CD4-positive, alpha-beta T cell (primary cell): ENCODE measurements at regions not wholly inside any gene's neighbourhood (a gene's known extent, or its start where the extent isn't known, plus 50 kb on each side); places are given as distances from the start of the nearest gene placed in this dataset.

Experiments
- ATAC-seq: fragments of 200-7000 bp; cut with Tn5 transposase; one replicate; pipeline ENCODE4 v1.10.0; 2022; ENCODE audit warnings: mild to moderate bottlenecking; ENCODE audit not compliant: poor library complexity
- CTCF ChIA-PET: fragments of 350-600 bp; sonication (Branson Sonifier 250); formaldehyde crosslinking; loops from one replicate; lab custom pipeline; 2021; ENCODE audit warnings: antibody characterized with exemption, inconsistent platforms; lab: Charles Lee
- POLR2A ChIA-PET: fragments of 350-600 bp; sonication (Branson Sonifier 250); formaldehyde crosslinking; loops from one replicate; lab custom pipeline; 2021; ENCODE audit warnings: antibody characterized with exemption, inconsistent platforms; lab: Charles Lee
- DNase-seq, 14 experiments: peaks; one replicate each; pipeline ENCODE4 v3.0.0-alpha.2; 2013 to 2020; ENCODE audit warnings: mixed read lengths in 2 of 14
- H3K27ac ChIP-seq, 2 donors: one replicate each; pipeline versions ENCODE4 v1.5.1 to v1.7.0; 2013; ENCODE audit warnings: low read length in 2 of 2, low read depth in 1 of 2, mild to moderate bottlenecking in 1 of 2
- H3K27me3 ChIP-seq, 2 experiments: 1 replicate in 1 of 2; 2 replicates in 1 of 2; pipeline versions ENCODE4 v1.6.1 to v1.7.0; 2013; ENCODE audit warnings: low read length in 2 of 2, control low read depth in 1 of 2, mild to moderate bottlenecking in 1 of 2, moderate library complexity in 1 of 2; ENCODE audit not compliant: insufficient read depth in 2 of 2, control insufficient read depth in 1 of 2
- H3K36me3 ChIP-seq: one replicate; pipeline ENCODE4 v1.6.1; 2013; ENCODE audit warnings: low read length, control low read depth; ENCODE audit not compliant: insufficient read depth
- H3K4me1 ChIP-seq: one replicate; pipeline ENCODE4 v1.6.1; 2013; ENCODE audit warnings: low read length, control low read depth; ENCODE audit not compliant: insufficient read depth
- H3K4me3 ChIP-seq: one replicate; pipeline ENCODE4 v1.5.1; 2013; ENCODE audit warnings: mild to moderate bottlenecking, low read length, moderate library complexity
- H3K9me3 ChIP-seq, 2 experiments: 1 replicate in 1 of 2; 2 replicates in 1 of 2; pipeline versions ENCODE4 v1.6.1 to v1.7.0; 2013; ENCODE audit warnings: low read length in 2 of 2, mild to moderate bottlenecking in 2 of 2, control low read depth in 1 of 2, moderate library complexity in 1 of 2; ENCODE audit not compliant: control insufficient read depth in 1 of 2, insufficient read depth in 1 of 2
- H3K27ac Mint-ChIP-seq: one replicate; pipeline ENCODE4 v1.8.0; 2020; ENCODE audit warnings: mixed read lengths
- H3K27me3 Mint-ChIP-seq: one replicate; pipeline ENCODE4 v1.8.0; 2021; ENCODE audit warnings: mixed read lengths
- H3K36me3 Mint-ChIP-seq: one replicate; pipeline ENCODE4 v1.8.0; 2021; ENCODE audit warnings: low read depth, mixed read lengths
- H3K4me1 Mint-ChIP-seq: one replicate; pipeline ENCODE4 v1.8.0; 2021; ENCODE audit warnings: low read depth, mixed read lengths
- H3K4me3 Mint-ChIP-seq: one replicate; pipeline ENCODE4 v1.8.0; 2020; ENCODE audit warnings: mild to moderate bottlenecking, mixed read lengths
- H3K9me3 Mint-ChIP-seq: one replicate; pipeline ENCODE4 v1.8.0; 2020; ENCODE audit warnings: mixed read lengths
- intact Hi-C, 2 experiments: fragments of 100-400 bp; cut with DNase I in 1 of 2; cut with micrococcal nuclease in 1 of 2; formaldehyde crosslinking; loops; one replicate each; pipeline versions ENCODE4 v1.15.1 to v1.9.0; 2023 to 2025; cut with DNase I, micrococcal nuclease
- TF ChIP-seq, protein P1 (sequence below): fragments of 200-600 bp; IDR thresholded peaks from one replicate; pipeline ENCODE4 v1.8.0; 2022; ENCODE audit warnings: antibody characterized with exemption, mild to moderate bottlenecking

DNA sequence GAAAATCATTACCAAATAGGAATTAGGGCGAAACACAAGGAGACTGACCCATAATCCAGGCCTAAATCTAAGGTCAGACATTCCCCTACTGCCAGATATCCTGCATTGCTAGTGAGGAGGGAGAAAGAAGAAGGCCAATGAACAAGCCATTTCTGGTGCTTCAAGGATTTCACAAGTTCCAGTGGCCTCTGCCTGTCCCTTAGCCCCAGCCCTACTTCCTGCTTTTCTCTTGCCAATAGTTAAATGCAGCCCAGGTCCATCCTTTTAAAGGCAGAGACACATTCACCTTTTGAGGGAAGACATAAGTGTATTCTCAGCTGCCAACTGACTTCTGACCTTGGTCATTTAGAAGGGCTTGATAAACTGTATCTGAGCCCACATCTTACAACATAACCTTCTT, 135.8 kb downstream of the ZNF621 start:
- intact Hi-C loops, result no loop called here
- H3K9me3 ChIP-seq, result no peaks in the 10 kb centered on the region
- no peak overlapping the region for H3K27ac ChIP-seq
- Mint-ChIP-seq H3K9me3 (no peaks in the 10 kb centered on the region), H3K4me1 (no peaks in the 10 kb centered on the region), H3K36me3 (no peaks in the 10 kb centered on the region), H3K4me3 (no peak overlapping the region), H3K27ac (no peak overlapping the region), H3K27me3 (peaks cover 20% of the 10 kb centered on the region)
- ChIA-PET CTCF (no interaction called here), POLR2A (no interaction called here)
- no peak for ATAC-seq
- H3K4me1 ChIP-seq, result no peaks in the 10 kb centered on the region
- H3K27me3 ChIP-seq, result peaks cover 0 to 2% of the 10 kb centered on the region in 2 experiments
- TF ChIP-seq, protein P1, sequence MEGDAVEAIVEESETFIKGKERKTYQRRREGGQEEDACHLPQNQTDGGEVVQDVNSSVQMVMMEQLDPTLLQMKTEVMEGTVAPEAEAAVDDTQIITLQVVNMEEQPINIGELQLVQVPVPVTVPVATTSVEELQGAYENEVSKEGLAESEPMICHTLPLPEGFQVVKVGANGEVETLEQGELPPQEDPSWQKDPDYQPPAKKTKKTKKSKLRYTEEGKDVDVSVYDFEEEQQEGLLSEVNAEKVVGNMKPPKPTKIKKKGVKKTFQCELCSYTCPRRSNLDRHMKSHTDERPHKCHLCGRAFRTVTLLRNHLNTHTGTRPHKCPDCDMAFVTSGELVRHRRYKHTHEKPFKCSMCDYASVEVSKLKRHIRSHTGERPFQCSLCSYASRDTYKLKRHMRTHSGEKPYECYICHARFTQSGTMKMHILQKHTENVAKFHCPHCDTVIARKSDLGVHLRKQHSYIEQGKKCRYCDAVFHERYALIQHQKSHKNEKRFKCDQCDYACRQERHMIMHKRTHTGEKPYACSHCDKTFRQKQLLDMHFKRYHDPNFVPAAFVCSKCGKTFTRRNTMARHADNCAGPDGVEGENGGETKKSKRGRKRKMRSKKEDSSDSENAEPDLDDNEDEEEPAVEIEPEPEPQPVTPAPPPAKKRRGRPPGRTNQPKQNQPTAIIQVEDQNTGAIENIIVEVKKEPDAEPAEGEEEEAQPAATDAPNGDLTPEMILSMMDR, result no peak
- H3K4me3 ChIP-seq, result no peak overlapping the region
- no peak for DNase-seq
- H3K36me3 ChIP-seq, result no peaks in the 10 kb centered on the region

DNA sequence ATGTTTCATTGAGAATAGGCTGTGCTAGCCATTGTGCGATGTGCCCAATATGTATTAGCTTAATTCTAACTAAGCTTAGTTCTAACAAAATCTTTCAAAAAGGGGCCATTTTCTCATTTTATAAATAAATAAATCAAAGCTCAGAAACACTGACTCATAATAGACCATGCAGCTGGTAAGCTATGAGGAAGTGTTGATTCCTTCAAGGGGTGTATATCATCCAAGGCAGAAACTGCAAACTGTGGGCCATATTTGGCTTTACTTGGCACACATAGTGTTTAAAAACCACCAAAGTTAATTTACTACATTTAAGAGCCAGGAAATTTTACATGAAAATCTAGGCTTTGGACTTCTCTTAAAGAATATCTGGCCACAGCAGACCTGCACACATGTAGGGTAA, 136.5 kb downstream of the ZNF621 start:
- peaks cover 0 to 2% of the 10 kb centered on the region in 2 experiments for H3K27me3 ChIP-seq
- Mint-ChIP-seq H3K9me3 (no peaks in the 10 kb centered on the region), H3K27ac (no peak overlapping the region), H3K27me3 (peaks cover 22% of the 10 kb centered on the region), H3K36me3 (no peaks in the 10 kb centered on the region), H3K4me1 (no peaks in the 10 kb centered on the region), H3K4me3 (no peak overlapping the region)
- no peak overlapping the region for H3K27ac ChIP-seq
- intact Hi-C loops, result no loop called here
- no peak overlapping the region for H3K4me3 ChIP-seq
- no peaks in the 10 kb centered on the region for H3K4me1 ChIP-seq
- H3K36me3 ChIP-seq, result no peaks in the 10 kb centered on the region
- no peak for ATAC-seq
- no peak for DNase-seq
- H3K9me3 ChIP-seq, result no peaks in the 10 kb centered on the region
- POLR2A ChIA-PET, result no interaction called here
- CTCF ChIA-PET, result no interaction called here
- TF ChIP-seq, protein P1, result no peak

DNA sequence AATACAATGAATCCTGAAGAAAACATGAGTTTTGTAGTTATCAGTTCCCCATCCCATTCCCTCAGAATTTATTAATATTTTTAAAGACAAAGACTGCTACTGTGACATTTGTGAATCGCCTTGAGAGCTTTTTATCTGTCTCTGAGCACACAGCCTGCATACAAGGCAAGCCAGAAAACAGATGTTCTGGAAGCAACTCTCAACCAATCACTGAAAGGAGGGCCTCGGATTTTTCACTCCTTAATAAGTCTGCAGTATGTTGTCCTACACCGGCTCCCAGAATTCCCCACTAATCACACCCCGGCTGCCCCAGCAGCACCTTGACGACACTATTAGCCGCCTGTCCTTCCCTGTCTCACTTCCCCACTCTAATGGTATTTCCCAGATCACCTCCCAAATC, 138.5 kb downstream of the ZNF621 start:
- no peak overlapping the region for H3K27ac ChIP-seq
- Mint-ChIP-seq H3K9me3 (no peaks in the 10 kb centered on the region), H3K27ac (no peak overlapping the region), H3K27me3 (peaks cover 23% of the 10 kb centered on the region), H3K4me1 (no peaks in the 10 kb centered on the region), H3K4me3 (no peak overlapping the region), H3K36me3 (no peaks in the 10 kb centered on the region)
- H3K36me3 ChIP-seq, result no peaks in the 10 kb centered on the region
- DNase-seq, result no peak
- H3K27me3 ChIP-seq, result peaks cover 0 to 2% of the 10 kb centered on the region in 2 experiments
- no peaks in the 10 kb centered on the region for H3K4me1 ChIP-seq
- CTCF ChIA-PET, result no interaction called here
- POLR2A ChIA-PET, result no interaction called here
- no peak overlapping the region for H3K4me3 ChIP-seq
- intact Hi-C loops, result no loop called here
- ATAC-seq, result no peak
- TF ChIP-seq, protein P1, result no peak
- H3K9me3 ChIP-seq, result no peaks in the 10 kb centered on the region
